NCI-H2107 treated with DMSO at 0.1 percent for 48 hours (cell line): ENCODE measurements at regions not wholly inside any gene's neighbourhood (a gene's known extent, or its start where the extent isn't known, plus 50 kb on each side); places are given as distances from the start of the nearest gene placed in this dataset.
"Not testable (repeated sequence)": the region's sequence is repeated elsewhere in the genome, so short reads cannot be mapped to it uniquely, and the experiment has no call there.

Experiments
- DNase-seq: peaks from one replicate; lab custom pipeline; 2025; ENCODE audit not compliant: unreplicated experiment; lab: John Stamatoyannopoulos, UW

DNA sequence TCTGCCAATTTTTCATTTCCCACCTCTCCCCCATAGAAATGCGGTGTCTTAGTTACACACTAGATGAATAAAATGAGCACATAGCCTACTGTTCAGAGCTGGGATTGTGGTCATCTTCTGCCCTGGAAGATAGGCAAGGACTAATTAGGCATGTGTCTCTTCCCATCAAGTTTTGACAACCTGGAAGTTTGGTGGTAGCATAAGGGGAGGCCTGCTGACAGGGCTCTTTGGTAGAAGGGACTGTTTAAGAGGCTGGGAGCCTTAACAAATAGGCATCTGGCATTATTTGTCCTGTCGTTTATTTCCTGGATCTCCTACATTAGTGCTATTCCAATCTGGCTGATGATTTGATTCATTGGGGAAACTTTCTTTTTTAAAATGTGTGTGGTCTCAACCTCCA is 512.3 kb downstream of the ZNF385D start:
- no peak for DNase-seq

DNA sequence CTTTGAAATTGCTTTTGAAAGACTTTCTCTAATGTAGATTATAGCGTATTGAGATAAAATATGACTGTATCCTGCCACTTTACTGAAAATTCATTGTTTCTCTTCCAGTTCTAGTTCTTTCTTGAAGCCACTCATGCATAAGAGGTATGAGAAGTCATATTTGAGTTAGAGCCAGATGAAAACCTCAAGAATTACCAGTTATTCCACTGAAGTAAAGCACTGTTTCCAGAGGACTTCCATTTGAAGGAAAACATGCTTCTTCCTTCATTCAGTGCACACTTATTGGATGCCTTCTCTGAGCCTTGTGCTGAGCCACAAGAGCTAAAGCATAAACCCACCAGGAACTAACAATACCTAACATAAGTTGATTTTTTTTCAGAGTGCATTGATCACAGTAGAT is 513.4 kb downstream of the ZNF385D start:
- no peak for DNase-seq

GRCh38 chr3:21235491-21235890 is 515.5 kb downstream of the ZNF385D start:
- no peak for DNase-seq

DNA sequence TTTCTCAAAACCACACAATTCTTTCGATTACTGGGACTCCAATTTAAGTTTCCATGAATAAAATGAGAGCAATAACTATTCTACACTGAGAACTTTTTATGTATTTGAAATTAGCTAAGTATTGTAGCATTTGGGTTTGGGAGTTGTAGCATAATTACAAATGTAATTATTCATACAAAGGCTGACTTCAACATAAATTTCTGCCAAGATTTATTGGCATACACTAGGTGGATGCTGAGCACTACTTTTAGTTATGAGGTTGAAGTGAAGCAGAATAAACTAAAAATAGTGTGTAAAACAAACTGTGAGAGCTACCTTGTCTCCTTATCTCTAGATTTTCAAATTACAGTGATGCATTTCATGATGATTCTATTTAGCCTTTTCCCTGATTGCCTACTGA is 516.1 kb downstream of the ZNF385D start:
- no peak for DNase-seq

DNA sequence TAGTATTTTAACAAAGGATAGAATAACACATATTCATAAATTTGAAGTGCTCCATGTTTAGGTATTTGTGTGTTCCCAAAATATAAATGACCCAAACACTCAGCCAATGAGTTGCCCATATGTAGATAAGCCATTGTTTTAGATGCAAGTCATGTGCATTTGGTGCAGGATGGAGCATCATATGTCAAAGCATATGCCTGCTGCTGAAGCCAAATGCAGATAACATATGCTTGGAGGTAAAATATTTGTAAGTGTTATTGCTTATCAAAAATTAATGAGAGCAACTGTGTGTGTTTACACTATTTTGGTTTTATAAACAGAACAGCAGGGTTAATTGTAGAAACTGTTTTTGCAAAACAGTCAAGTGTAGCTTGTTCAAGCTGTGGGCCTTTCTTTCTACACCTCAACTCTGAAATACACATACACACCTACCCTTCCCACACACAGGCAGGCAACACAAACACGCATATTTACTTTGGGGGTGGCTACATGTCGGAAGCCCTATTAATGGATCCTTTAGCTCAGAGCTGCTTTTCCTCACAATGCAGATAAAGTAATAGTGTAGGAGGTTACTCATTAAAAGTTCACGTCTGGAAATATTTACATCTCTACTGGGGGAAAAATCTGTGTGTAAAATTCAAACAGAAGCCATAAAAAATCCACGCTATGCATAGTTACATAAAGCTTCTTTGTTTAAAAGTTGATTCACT is 521.4 kb downstream of the ZNF385D start:
- no peak for DNase-seq

- DNase-seq, result no peak
Observed at GRCh38 chr3:21226086-21226485, 524.9 kb downstream of the ZNF385D start.

GRCh38 chr3:21220944-21221343 is 530.1 kb downstream of the ZNF385D start:
- DNase-seq, result no peak

DNA sequence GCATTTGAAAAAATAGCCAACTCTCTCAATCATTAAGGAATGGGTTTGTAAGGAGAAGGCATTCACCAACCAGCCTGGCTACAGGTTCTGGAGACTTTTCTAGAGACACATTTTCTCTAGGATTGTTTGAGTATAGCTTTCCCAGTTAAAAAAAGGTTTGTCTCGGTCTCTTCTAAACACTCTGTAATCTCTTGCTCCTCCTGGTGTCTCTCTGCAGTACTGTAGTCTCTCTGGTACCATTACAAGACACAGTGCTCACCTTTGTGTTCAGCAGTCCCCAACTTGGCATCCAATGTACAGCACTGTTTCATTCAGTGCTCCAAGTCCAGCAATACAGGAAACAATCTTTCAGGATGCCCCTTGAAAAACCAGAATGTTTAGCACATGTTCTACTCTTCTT is 534.4 kb downstream of the ZNF385D start:
- DNase-seq, result no peak

- DNase-seq, result not testable (repeated sequence)
Observed at GRCh38 chr3:21204122-21204521, 546.9 kb downstream of the ZNF385D start.

DNA sequence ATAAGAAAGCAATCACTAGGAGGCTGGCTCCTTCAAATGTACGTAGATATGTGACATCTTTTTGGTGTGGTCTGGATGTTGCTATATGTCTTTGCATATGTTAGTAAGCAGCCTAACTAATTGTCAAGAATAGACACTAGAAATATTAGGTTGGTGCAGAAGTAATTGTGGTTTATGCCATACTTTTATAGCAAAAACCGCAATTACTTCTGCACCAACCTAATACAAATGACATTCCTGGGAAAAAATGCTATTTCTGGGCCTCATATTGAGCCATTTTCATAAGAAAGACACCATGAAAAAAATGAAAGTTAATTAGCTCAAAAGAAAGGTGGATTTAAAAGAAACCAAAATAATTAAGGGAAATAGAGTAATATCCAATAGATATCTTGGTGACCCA is 555.8 kb downstream of the ZNF385D start:
- no peak for DNase-seq

DNA sequence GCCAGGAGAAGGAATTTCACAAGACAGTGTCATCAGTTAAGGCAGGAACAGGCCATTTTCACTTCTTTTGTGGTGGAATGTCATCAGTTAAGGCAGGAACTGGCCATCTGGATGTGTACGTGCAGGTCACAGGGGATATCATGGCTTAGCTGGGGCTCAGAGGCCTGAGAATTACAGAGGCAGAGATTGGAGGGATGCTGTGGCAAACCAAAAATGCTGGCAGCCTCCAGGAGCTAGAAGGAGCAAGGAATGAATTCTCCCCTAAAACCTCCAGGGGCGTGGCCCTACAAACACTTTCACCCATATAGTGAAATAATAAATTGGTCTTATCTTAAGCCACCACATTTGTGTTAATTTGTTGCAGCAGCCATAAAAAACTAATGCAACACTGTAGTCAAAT is 557.0 kb downstream of the ZNF385D start:
- not testable (repeated sequence) for DNase-seq

DNA sequence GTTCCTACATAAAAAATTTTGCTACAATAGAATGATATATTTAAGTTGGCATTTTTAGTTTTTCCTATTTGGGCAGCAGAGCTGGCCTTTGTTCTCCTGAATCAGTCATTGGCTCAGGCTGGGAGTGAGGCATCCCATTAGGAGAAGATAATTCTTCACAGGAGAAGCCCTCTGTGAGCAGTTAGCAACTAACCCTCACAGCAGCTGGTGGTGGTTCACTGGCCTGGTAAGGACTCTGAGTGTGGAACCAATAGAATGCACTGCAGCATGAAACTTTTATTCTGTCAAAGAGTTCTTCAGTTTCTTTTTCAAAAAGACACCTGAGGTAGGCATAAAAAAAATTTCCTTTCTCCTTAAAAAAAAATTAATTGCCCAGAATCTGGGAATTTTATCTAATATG is 562.6 kb downstream of the ZNF385D start:
- DNase-seq, result no peak

DNA sequence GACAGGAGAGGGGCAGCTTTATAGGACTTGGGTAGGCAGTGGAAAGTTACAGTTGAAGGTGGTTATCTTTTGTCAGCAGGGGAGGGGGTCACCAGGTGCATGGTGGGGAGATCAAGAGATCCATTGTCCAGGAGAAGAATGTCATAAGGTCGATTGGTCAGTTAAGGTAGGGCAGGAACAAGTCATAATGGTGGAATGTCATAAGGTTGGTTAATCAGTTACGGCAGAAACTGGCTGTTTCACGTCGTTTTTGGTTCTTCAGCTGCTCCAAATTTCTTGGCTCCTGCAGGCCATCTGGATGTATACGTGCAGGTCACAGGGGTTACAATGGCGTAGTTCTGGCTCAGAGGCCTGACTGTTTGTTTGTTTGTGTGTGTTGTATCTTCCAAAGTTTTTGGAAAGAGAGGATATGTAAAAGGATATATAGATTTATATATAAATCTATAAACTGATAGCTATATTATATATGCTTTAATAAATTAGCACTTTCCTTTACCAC is 565.1 kb downstream of the ZNF385D start:
- DNase-seq, result no peak

DNA sequence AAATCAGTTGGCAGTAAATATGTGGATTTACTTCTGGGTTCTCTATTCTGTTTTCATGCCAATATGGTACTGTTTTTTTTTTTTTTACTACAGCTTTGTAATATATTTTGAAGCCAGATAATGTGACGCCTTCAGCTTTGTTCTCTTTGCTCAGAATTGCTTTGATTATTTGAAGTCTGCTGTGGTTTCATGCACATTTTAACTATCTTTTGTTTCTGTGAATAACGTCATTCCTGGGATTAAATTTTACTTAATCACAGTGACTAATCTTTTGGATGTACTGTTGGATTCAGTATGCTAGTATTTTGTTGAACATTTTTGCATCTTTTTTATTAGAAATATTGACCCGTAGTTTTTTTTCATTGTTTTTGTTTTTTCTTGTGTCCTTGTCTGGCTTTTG is 576.5 kb downstream of the ZNF385D start:
- no peak for DNase-seq

DNA sequence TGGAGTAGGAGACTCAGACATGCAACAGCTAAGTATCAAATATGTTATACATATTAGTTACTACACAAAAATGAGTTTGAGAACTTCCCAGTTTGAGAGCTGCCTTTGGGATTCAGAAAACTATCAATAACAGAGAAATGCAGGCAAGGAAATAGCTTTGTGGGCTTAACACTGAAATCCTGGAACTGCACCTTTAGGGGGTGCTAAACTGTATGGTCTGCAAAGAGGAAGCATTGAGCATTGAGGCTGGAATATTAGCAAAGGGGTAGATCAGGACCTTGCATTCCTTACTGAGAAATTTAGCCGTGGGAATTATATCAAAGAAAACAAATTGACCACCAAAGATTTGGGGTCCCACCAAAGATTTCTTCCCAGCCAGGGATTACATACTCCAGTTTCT is 580.0 kb downstream of the ZNF385D start:
- DNase-seq, result no peak

DNA sequence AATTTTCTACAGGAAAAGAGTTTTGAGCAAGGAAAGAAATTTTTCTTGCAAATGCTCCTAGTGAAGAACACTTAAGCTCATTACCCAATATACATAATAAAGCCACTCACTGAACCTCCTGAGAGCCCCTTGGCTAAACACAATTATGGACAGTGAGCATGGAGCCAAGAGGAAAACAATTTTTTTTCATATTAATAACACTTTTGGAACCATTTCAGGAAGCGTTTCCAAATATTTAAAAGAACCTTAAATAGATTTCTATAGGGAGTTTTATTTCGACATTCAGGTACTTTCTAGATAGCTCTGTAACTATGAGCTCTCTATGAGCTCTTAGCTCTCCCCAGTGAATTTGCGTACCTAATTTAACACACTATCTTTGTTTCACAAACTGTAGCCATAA is 581.1 kb downstream of the ZNF385D start:
- DNase-seq, result no peak

DNA sequence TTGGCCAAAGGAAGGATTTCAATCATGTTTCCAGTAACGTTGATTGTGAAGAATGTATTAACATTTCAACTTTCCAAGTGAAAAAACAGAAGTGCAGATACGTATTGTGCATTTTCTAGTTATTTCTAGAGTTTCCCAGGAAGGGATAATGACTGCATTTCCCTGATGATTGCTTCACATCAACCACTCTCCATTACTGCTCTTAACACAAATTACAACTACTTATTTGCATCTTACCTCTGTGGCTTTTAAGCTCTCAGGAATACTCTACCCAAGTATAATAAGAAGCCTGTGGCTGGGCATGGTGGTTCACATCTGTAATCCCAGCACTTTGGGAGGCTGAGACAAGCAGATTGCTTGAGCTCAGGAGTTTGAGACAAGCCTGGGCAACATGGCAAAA is 582.5 kb downstream of the ZNF385D start:
- DNase-seq, result no peak

DNA sequence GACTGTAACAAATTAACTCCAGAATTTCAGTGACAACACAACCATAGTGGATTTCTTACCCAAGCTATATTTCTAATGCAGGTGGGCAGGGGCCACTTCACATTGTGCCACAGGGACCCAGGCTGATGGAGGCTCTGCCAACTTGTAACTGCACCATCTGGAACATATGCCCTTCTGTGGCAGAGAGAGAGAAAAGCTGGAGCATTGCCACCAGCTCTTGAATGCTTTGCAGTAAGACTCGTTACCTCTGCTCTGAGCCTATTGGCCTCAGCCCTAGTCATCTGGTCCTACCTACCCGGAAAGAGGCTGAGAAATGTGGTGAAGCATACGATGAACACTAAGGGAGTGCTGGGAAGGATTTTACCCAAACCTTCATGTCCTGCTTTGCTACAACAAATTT is 587.1 kb downstream of the ZNF385D start:
- no peak for DNase-seq

GRCh38 chr3:21159543-21159906 is 591.5 kb downstream of the ZNF385D start:
- no peak for DNase-seq

DNA sequence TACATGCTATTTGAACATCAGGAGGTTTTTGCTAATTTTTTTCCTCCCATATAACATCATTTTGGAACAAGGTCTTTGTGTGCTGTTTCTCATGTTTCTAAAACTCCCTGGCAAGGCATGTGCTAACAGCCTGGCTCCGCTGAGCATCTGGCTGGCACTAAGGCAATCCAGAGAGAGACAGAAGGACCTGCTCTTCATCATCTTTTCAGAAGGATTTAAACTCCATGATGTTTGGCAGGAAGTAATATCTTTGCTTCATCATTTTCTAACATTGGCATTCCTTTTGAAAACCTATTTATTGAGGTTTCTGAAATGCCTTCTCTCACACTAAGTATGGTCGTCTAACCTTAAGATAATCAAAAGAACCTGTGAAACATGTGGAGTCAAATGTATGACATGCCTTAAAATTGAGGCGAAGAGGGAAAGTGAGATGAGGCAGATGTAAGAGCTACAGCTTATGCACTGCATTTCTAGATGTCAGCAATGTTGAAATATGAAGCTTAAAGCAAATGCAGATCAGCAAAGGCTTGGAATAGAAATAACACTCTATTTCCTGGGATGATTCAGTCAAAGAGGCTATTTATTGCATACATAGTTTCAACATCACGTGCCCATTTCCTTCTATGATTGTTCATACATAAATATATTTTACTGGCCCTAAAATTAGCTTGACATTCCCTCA is 592.0 kb downstream of the ZNF385D start:
- DNase-seq, result no peak

- no peak for DNase-seq
Observed at GRCh38 chr3:21154911-21155310, 596.1 kb downstream of the ZNF385D start.

GRCh38 chr3:21152555-21152954 is 598.5 kb downstream of the ZNF385D start:
- DNase-seq, result no peak

- no peak for DNase-seq
Observed at GRCh38 chr3:21142949-21143348, 608.1 kb downstream of the ZNF385D start.
